GM12865 (cell line): ENCODE measurements at regions not wholly inside any gene's neighbourhood (a gene's known extent, or its start where the extent isn't known, plus 50 kb on each side); places are given as distances from the start of the nearest gene placed in this dataset.

Source experiments
- DNase-seq: peaks from one replicate; pipeline ENCODE4 v3.0.0; 2010; ENCODE audit warnings: low read depth
- H3K4me3 ChIP-seq: 2 replicates; pipeline ENCODE4 v1.5.1; 2011; ENCODE audit warnings: mild to moderate bottlenecking, low read depth, low read length, control low read depth
- CTCF ChIP-seq: IDR thresholded peaks from 2 replicates; pipeline ENCODE4 v1.5.1; 2011; ENCODE audit warnings: low read length, control low read depth, low read depth, inconsistent platforms; ENCODE audit not compliant: insufficient read depth; ENCODE audit errors: missing control alignments

- TF ChIP-seq CTCF: no peak
- no peak overlapping the region for H3K4me3 ChIP-seq
- DNase-seq: no peak
Measured at GRCh38 chrX:109261279-109261678, 220.6 kb downstream of the GUCY2F start.

GRCh38 chrX:109252789-109253188, 229.1 kb downstream of the GUCY2F start:
- no peak for DNase-seq
- no peak for TF ChIP-seq CTCF
- no peak overlapping the region for H3K4me3 ChIP-seq

- no peak for DNase-seq
- H3K4me3 ChIP-seq: no peak overlapping the region
- TF ChIP-seq CTCF: no peak
Measured at GRCh38 chrX:109218761-109219160, 263.1 kb downstream of the GUCY2F start.

- DNase-seq: no peak
- no peak for TF ChIP-seq CTCF
Measured at GRCh38 chrX:109199726-109200125, 282.2 kb downstream of the GUCY2F start.

GRCh38 chrX:109190542-109190941, 291.3 kb downstream of the GUCY2F start:
- TF ChIP-seq CTCF: no peak
- H3K4me3 ChIP-seq: no peak overlapping the region
- DNase-seq: peak; percentile 2

More at GRCh38 chrX:109199726-109200125, 282.2 kb downstream of the GUCY2F start:
- no peak overlapping the region for H3K4me3 ChIP-seq

GRCh38 chrX:109187473-109188168, 294.3 kb downstream of the GUCY2F start:
- DNase-seq: peak; percentile 1
- no peak overlapping the region for H3K4me3 ChIP-seq
- no peak for TF ChIP-seq CTCF

GRCh38 chrX:109186939-109187338, 294.9 kb downstream of the GUCY2F start:
- no peak overlapping the region for H3K4me3 ChIP-seq
- TF ChIP-seq CTCF: no peak
- no peak for DNase-seq
